NCI-H226 (cell line): ENCODE measurements at regions not wholly inside any gene's neighbourhood (a gene's known extent, or its start where the extent isn't known, plus 50 kb on each side); places are given as distances from the start of the nearest gene placed in this dataset.

Experiments used
- DNase-seq: peaks from one replicate; pipeline ENCODE4 v3.0.0-alpha.2; 2015

- no peak for DNase-seq
Observed at GRCh38 chr20:60453388-60454246, 495.4 kb downstream of the CDH26 start.

GRCh38 chr20:60454491-60454890, 496.3 kb downstream of the CDH26 start:
- DNase-seq: no peak

- no peak for DNase-seq
Observed at GRCh38 chr20:60455272-60455671, 497.0 kb downstream of the CDH26 start.

- no peak for DNase-seq
Observed at GRCh38 chr20:60459212-60459611, 501.0 kb downstream of the CDH26 start.

GRCh38 chr20:60461993-60462392, 503.8 kb downstream of the CDH26 start:
- no peak for DNase-seq

GRCh38 chr20:60463798-60464197, 505.6 kb downstream of the CDH26 start:
- DNase-seq: no peak

- DNase-seq: no peak
Observed at GRCh38 chr20:60465439-60465838, 507.2 kb downstream of the CDH26 start.

GRCh38 chr20:60465993-60466686, 507.9 kb downstream of the CDH26 start:
- no peak for DNase-seq

- no peak for DNase-seq
Observed at GRCh38 chr20:60466687-60467022, 508.4 kb downstream of the CDH26 start.

GRCh38 chr20:60467078-60467477, 508.9 kb downstream of the CDH26 start:
- no peak for DNase-seq

GRCh38 chr20:60467771-60468170, 509.5 kb downstream of the CDH26 start:
- DNase-seq: no peak

- DNase-seq: no peak
Observed at GRCh38 chr20:60469829-60470228, 511.6 kb downstream of the CDH26 start.

- no peak for DNase-seq
Observed at GRCh38 chr20:60470366-60470765, 512.1 kb downstream of the CDH26 start.

GRCh38 chr20:60473211-60473610, 515.0 kb downstream of the CDH26 start:
- DNase-seq: no peak

GRCh38 chr20:60474385-60474910, 516.2 kb downstream of the CDH26 start:
- DNase-seq: no peak

- DNase-seq: no peak
Observed at GRCh38 chr20:60476045-60476444, 517.8 kb downstream of the CDH26 start.

- DNase-seq: no peak
Observed at GRCh38 chr20:60477958-60478357, 519.7 kb downstream of the CDH26 start.

GRCh38 chr20:60478533-60478932, 520.3 kb downstream of the CDH26 start:
- DNase-seq: no peak

- DNase-seq: no peak
Observed at GRCh38 chr20:60480950-60481742, 522.9 kb downstream of the CDH26 start.

- no peak for DNase-seq
Observed at GRCh38 chr20:60481743-60482133, 523.5 kb downstream of the CDH26 start.

GRCh38 chr20:60482221-60483008, 524.2 kb downstream of the CDH26 start:
- no peak for DNase-seq

- no peak for DNase-seq
Observed at GRCh38 chr20:60483371-60483770, 525.1 kb downstream of the CDH26 start.

- no peak for DNase-seq
Observed at GRCh38 chr20:60484316-60484715, 526.1 kb downstream of the CDH26 start.
